ENCODE measurements at regions not wholly inside any gene's neighbourhood (a gene's known extent, or its start where the extent isn't known, plus 50 kb on each side); places are given as distances from the start of the nearest gene placed in this dataset.

GRCh38 chr9:111167341-111167740, 129.1 kb upstream of the LPAR1 start:
- Mint-ChIP-seq H3K9me3 (peaks cover 15 to 19% (median 18%) of the 10 kb centered on the region in 3 donors), H3K4me3 (no peak overlapping the region), H3K36me3 (no peaks in the 10 kb centered on the region), H3K4me1 (no peaks in the 10 kb centered on the region), H3K27me3 (no peaks in the 10 kb centered on the region), H3K27ac (no peak overlapping the region)
- Histone ChIP-seq H3K36me3 (ENCODE audit: control insufficient read depth in 2 of 2, extremely low read depth in 1 of 2, insufficient read depth in 1 of 2, low read length in 1 of 2) (no peaks in the 10 kb centered on the region), H3K4me3 (ENCODE audit: control insufficient read depth in 1 of 2, extremely low read depth in 1 of 2, low read length in 1 of 2) (no peak overlapping the region), H3K4me1 (ENCODE audit: control insufficient read depth in 1 of 2, extremely low read depth in 1 of 2, insufficient read depth in 2 of 2, low read length in 2 of 2) (no peaks in the 10 kb centered on the region), H3K27me3 (replicated peaks in 1 of 2; ENCODE audit: control insufficient read depth in 2 of 2, extremely low read depth in 1 of 2, insufficient read depth in 2 of 2, low read length in 1 of 2) (peaks cover 0 to 5% of the 10 kb centered on the region in 2 experiments), H3K9me3 (no peaks in the 10 kb centered on the region), H3K27ac (ENCODE audit: low read length) (no peak overlapping the region)
- DNase-seq (no peak), ATAC-seq (replicated peaks in 1 of 4) (no peak)
- ChIA-PET CTCF (no interaction called here), POLR2A (no interaction called here)
- WGBS (ENCODE audit: insufficient coverage) = 100% methylated on average over 1 of the region's 2 CpGs

- Mint-ChIP-seq H3K36me3 (no peaks in the 10 kb centered on the region), H3K9me3 (peaks cover 15 to 19% (median 18%) of the 10 kb centered on the region in 3 donors), H3K27me3 (no peaks in the 10 kb centered on the region), H3K4me1 (no peaks in the 10 kb centered on the region), H3K27ac (no peak overlapping the region), H3K4me3 (no peak overlapping the region)
- ChIA-PET POLR2A (no interaction called here), CTCF (no interaction called here)
- Histone ChIP-seq H3K9me3 (no peaks in the 10 kb centered on the region), H3K4me1 (ENCODE audit: control insufficient read depth in 1 of 2, extremely low read depth in 1 of 2, insufficient read depth in 2 of 2, low read length in 2 of 2) (no peaks in the 10 kb centered on the region), H3K4me3 (ENCODE audit: control insufficient read depth in 1 of 2, extremely low read depth in 1 of 2, low read length in 1 of 2) (no peak overlapping the region), H3K27ac (ENCODE audit: low read length) (no peak overlapping the region), H3K36me3 (ENCODE audit: control insufficient read depth in 2 of 2, extremely low read depth in 1 of 2, insufficient read depth in 1 of 2, low read length in 1 of 2) (no peaks in the 10 kb centered on the region), H3K27me3 (replicated peaks in 1 of 2; ENCODE audit: control insufficient read depth in 2 of 2, extremely low read depth in 1 of 2, insufficient read depth in 2 of 2, low read length in 1 of 2) (peaks cover 0 to 5% of the 10 kb centered on the region in 2 experiments)
- DNase-seq (no peak), ATAC-seq (replicated peaks in 1 of 4) (no peak)
- no CpG with 5 or more reads among the region's 5 CpGs for WGBS (ENCODE audit: insufficient coverage)
Measured at GRCh38 chr9:111163716-111164389, 125.6 kb upstream of the LPAR1 start.

DNA sequence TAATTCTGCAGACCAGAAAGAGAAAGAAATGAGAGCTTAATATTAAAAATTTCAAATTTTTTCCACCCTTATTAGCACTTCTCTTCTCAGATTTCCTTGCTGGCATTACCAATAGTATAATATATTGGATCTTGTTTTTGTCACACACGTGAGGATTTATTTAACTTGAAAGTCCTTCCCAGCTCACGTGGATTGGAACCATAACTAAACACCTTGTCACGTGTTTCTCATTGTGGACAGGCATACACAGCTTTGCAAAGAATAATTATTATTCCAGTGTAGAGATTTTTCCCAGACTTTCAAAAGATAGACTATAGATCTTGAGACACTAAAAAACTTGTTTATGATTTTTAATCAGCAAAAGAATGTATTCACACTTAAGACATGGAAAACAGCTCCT, 123.8 kb upstream of the LPAR1 start:
- H3K27me3 Mint-ChIP-seq = no peaks in the 10 kb centered on the region
- DNase-seq = no peak

GRCh38 chr9:111161015-111161415, 122.7 kb upstream of the LPAR1 start:
- POLR2A ChIA-PET = no interaction called here
- WGBS (ENCODE audit: insufficient coverage) = 67% methylated on average over 1 of the region's 3 CpGs
- Mint-ChIP-seq H3K27me3 (no peaks in the 10 kb centered on the region), H3K4me1 (no peaks in the 10 kb centered on the region), H3K27ac (no peak overlapping the region), H3K36me3 (no peaks in the 10 kb centered on the region), H3K4me3 (no peak overlapping the region), H3K9me3 (peaks cover 0 to 5% (median 0%) of the 10 kb centered on the region in 3 donors)
- no peak for ATAC-seq (replicated peaks in 1 of 4)
- Histone ChIP-seq H3K9me3 (no peaks in the 10 kb centered on the region), H3K4me1 (ENCODE audit: control insufficient read depth in 1 of 2, extremely low read depth in 1 of 2, insufficient read depth in 2 of 2, low read length in 2 of 2) (no peaks in the 10 kb centered on the region), H3K4me3 (ENCODE audit: control insufficient read depth in 1 of 2, extremely low read depth in 1 of 2, low read length in 1 of 2) (no peak overlapping the region), H3K36me3 (ENCODE audit: control insufficient read depth in 2 of 2, extremely low read depth in 1 of 2, insufficient read depth in 1 of 2, low read length in 1 of 2) (no peaks in the 10 kb centered on the region), H3K27ac (ENCODE audit: low read length) (no peak overlapping the region), H3K27me3 (replicated peaks in 1 of 2; ENCODE audit: control insufficient read depth in 2 of 2, extremely low read depth in 1 of 2, insufficient read depth in 2 of 2, low read length in 1 of 2) (peaks cover 0 to 1% of the 10 kb centered on the region in 2 experiments)
- CTCF ChIA-PET = no interaction called here
- no peak for DNase-seq

More for the DNA sequence above, 123.8 kb upstream of the LPAR1 start:
- no peak overlapping the region for H3K27ac ChIP-seq (ENCODE audit: low read length)
- peaks cover 0 to 5% of the 10 kb centered on the region in 2 experiments for H3K27me3 ChIP-seq (replicated peaks in 1 of 2; ENCODE audit: control insufficient read depth in 2 of 2, extremely low read depth in 1 of 2, insufficient read depth in 2 of 2, low read length in 1 of 2)
- POLR2A ChIA-PET = interaction anchor here in 1 of 2 donors (0.6 kb wide), 1 partner anchor 196 kb away, joined by 6 read pairs; no protein-coding TSS in a partner anchor
- CTCF ChIA-PET = no interaction called here
- Mint-ChIP-seq H3K27ac (no peak overlapping the region), H3K36me3 (no peaks in the 10 kb centered on the region), H3K9me3 (peaks cover 4 to 8% (median 4%) of the 10 kb centered on the region in 3 donors), H3K4me3 (no peak overlapping the region), H3K4me1 (no peaks in the 10 kb centered on the region)
- no peaks in the 10 kb centered on the region for H3K4me1 ChIP-seq (ENCODE audit: control insufficient read depth in 1 of 2, extremely low read depth in 1 of 2, insufficient read depth in 2 of 2, low read length in 2 of 2)
- no peaks in the 10 kb centered on the region for H3K36me3 ChIP-seq (ENCODE audit: control insufficient read depth in 2 of 2, extremely low read depth in 1 of 2, insufficient read depth in 1 of 2, low read length in 1 of 2)
- ATAC-seq (replicated peaks in 1 of 4) = no peak
- WGBS (ENCODE audit: insufficient coverage) = no CpG with 5 or more reads among the region's 3 CpGs
- H3K4me3 ChIP-seq (ENCODE audit: control insufficient read depth in 1 of 2, extremely low read depth in 1 of 2, low read length in 1 of 2) = no peak overlapping the region
- H3K9me3 ChIP-seq = no peaks in the 10 kb centered on the region

DNA sequence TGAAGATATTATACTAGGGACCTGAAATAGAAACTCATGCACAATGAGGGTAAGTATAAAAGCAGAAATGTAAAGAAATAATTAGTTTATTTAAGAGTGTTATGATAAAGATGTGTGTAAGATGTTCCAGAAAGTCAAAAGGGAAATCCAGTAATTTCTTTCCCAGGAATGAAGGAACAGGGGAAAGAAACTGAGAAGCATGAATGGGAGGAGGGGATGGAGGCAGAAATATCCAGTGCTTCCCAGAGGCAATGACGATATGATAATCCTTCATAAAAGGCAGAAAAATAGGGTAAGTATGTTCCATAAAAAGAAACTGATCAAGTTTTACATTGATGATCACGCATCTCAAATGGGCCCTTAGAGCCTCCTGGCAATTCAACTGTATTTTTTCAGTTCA, 120.7 kb upstream of the LPAR1 start:
- H3K27me3 ChIP-seq (replicated peaks in 1 of 2; ENCODE audit: control insufficient read depth in 2 of 2, extremely low read depth in 1 of 2, insufficient read depth in 2 of 2, low read length in 1 of 2) = no peaks in the 10 kb centered on the region
- no peaks in the 10 kb centered on the region for H3K9me3 ChIP-seq
- CTCF ChIA-PET = no interaction called here
- no peaks in the 10 kb centered on the region for H3K4me1 ChIP-seq (ENCODE audit: control insufficient read depth in 1 of 2, extremely low read depth in 1 of 2, insufficient read depth in 2 of 2, low read length in 2 of 2)
- H3K27ac Mint-ChIP-seq = no peak overlapping the region
- H3K4me3 Mint-ChIP-seq = no peak overlapping the region
- POLR2A ChIA-PET = no interaction called here
- ATAC-seq (replicated peaks in 1 of 4) (no peak), DNase-seq (no peak)
- no peaks in the 10 kb centered on the region for H3K4me1 Mint-ChIP-seq
- no peaks in the 10 kb centered on the region for H3K27me3 Mint-ChIP-seq
- H3K36me3 ChIP-seq (ENCODE audit: control insufficient read depth in 2 of 2, extremely low read depth in 1 of 2, insufficient read depth in 1 of 2, low read length in 1 of 2) = no peaks in the 10 kb centered on the region
- H3K4me3 ChIP-seq (ENCODE audit: control insufficient read depth in 1 of 2, extremely low read depth in 1 of 2, low read length in 1 of 2) = no peak overlapping the region
- WGBS (ENCODE audit: insufficient coverage) = no CpG with 5 or more reads among the region's 2 CpGs
- H3K9me3 Mint-ChIP-seq = no peaks in the 10 kb centered on the region
- no peak overlapping the region for H3K27ac ChIP-seq (ENCODE audit: low read length)
- no peaks in the 10 kb centered on the region for H3K36me3 Mint-ChIP-seq

- CTCF ChIA-PET = no interaction called here
- DNase-seq = no peak
- Mint-ChIP-seq H3K36me3 (no peaks in the 10 kb centered on the region), H3K27ac (no peak overlapping the region), H3K4me1 (no peaks in the 10 kb centered on the region), H3K9me3 (no peaks in the 10 kb centered on the region), H3K27me3 (no peaks in the 10 kb centered on the region), H3K4me3 (no peak overlapping the region)
- no peaks in the 10 kb centered on the region for H3K36me3 ChIP-seq (ENCODE audit: control insufficient read depth in 2 of 2, extremely low read depth in 1 of 2, insufficient read depth in 1 of 2, low read length in 1 of 2)
- no peak for ATAC-seq (replicated peaks in 1 of 4)
- no peaks in the 10 kb centered on the region for H3K4me1 ChIP-seq (ENCODE audit: control insufficient read depth in 1 of 2, extremely low read depth in 1 of 2, insufficient read depth in 2 of 2, low read length in 2 of 2)
- no peaks in the 10 kb centered on the region for H3K27me3 ChIP-seq (replicated peaks in 1 of 2; ENCODE audit: control insufficient read depth in 2 of 2, extremely low read depth in 1 of 2, insufficient read depth in 2 of 2, low read length in 1 of 2)
- no CpG with 5 or more reads among the region's 1 CpG for WGBS (ENCODE audit: insufficient coverage)
- POLR2A ChIA-PET = interaction anchor here in 1 of 2 donors (0.7 kb wide), 1 partner anchor 23 kb away, joined by 3 read pairs; no protein-coding TSS in a partner anchor
- H3K27ac ChIP-seq (ENCODE audit: low read length) = no peak overlapping the region
- no peak overlapping the region for H3K4me3 ChIP-seq (ENCODE audit: control insufficient read depth in 1 of 2, extremely low read depth in 1 of 2, low read length in 1 of 2)
- no peaks in the 10 kb centered on the region for H3K9me3 ChIP-seq
Measured at GRCh38 chr9:111158363-111158762, 120.1 kb upstream of the LPAR1 start.
